Ovary (tissue), 7 donors: ENCODE measurements at regions not wholly inside any gene's neighbourhood (a gene's known extent, or its start where the extent isn't known, plus 50 kb on each side); places are given as distances from the start of the nearest gene placed in this dataset.

ENCODE experiments used
- DNase-seq, 5 donors: peaks; one replicate each; pipeline ENCODE4 v3.0.0-alpha.2; 2019 to 2020
- H3K27ac ChIP-seq, 2 donors: fragments of 200-600 bp; one replicate each; pipeline versions ENCODE4 v1.5.1 to v1.8.0; 2019 to 2022
- H3K27me3 ChIP-seq: fragments of 200-600 bp; one replicate; pipeline ENCODE4 v1.8.0; 2022
- H3K36me3 ChIP-seq: fragments of 200-600 bp; sonication (generic); one replicate; pipeline ENCODE4 v1.5.1; 2019
- H3K4me1 ChIP-seq: one replicate; pipeline ENCODE4 v1.8.1; 2013; ENCODE audit warnings: mild to moderate bottlenecking, moderate library complexity; ENCODE audit not compliant: insufficient read depth
- H3K4me3 ChIP-seq: fragments of 200-600 bp; sonication (generic); one replicate; pipeline ENCODE4 v1.5.1; 2017
- H3K9me3 ChIP-seq, 2 donors: fragments of 200-600 bp in 1 of 2; sonication (generic) in 1 of 2; one replicate each; pipeline versions ENCODE4 v1.5.1 to v1.8.1; 2013 to 2019; ENCODE audit warnings: mild to moderate bottlenecking in 1 of 2, moderate library complexity in 1 of 2
- EP300 ChIP-seq: sonication (generic); formaldehyde crosslinking; IDR thresholded peaks from one replicate; pipeline ENCODE4 v1.6.1; 2017; ENCODE audit warnings: antibody characterized with exemption
- POLR2A ChIP-seq: fragments of 450-650 bp; IDR thresholded peaks from one replicate; pipeline ENCODE4 v1.6.1; 2017; ENCODE audit warnings: antibody characterized with exemption, mild to moderate bottlenecking, moderate library complexity
- WGBS, 3 donors: extraction: QIAGEN DNeasy Blood & Tissue Kit in 1 of 3; methylation state at CpG; one replicate each; pipeline versions ENCODE4 v1.1.5 to v1.1.7; 2013 to 2017; 5-methylcytosine and 5-hydroxymethylcytosine counted together
- intact Hi-C, 4 donors: fragments of 100-400 bp; cut with DNase I; formaldehyde crosslinking; loops; one replicate each; pipeline versions ENCODE4 v1.11.0 to v1.15.1; 2022 to 2023
- TF ChIP-seq, protein P1 (sequence below), 3 donors: fragments of 450-650 bp in 2 of 3; fragments of 200-600 bp in 1 of 3; IDR thresholded peaks; one replicate each; pipeline versions ENCODE4 v1.5.1 to v1.8.0; 2016 to 2022; ENCODE audit warnings: antibody characterized with exemption in 3 of 3, mild to moderate bottlenecking in 1 of 3
- donor health status: DM: no; HTN: no; CAD: no; lungs with moderate emphysema.
- donor health status: DM: no; HTN: no; CAD: no.
- donor health status: Bipolar disorder and iron deficiency.
- donor health status: DM: no; HTN: no; CAD: no.
- donor health status: DM: yes; HTN: yes; CAD: no.

GRCh38 chr2:5364361-5364760, 327.8 kb upstream of the SOX11 start:
- Histone ChIP-seq H3K27me3 (no peaks in the 10 kb centered on the region), H3K4me1 (no peaks in the 10 kb centered on the region), H3K27ac (no peak overlapping the region), H3K4me3 (no peak overlapping the region), H3K36me3 (no peaks in the 10 kb centered on the region), H3K9me3 (no peaks in the 10 kb centered on the region)
- intact Hi-C loops: no loop called here
- TF ChIP-seq, protein P1, sequence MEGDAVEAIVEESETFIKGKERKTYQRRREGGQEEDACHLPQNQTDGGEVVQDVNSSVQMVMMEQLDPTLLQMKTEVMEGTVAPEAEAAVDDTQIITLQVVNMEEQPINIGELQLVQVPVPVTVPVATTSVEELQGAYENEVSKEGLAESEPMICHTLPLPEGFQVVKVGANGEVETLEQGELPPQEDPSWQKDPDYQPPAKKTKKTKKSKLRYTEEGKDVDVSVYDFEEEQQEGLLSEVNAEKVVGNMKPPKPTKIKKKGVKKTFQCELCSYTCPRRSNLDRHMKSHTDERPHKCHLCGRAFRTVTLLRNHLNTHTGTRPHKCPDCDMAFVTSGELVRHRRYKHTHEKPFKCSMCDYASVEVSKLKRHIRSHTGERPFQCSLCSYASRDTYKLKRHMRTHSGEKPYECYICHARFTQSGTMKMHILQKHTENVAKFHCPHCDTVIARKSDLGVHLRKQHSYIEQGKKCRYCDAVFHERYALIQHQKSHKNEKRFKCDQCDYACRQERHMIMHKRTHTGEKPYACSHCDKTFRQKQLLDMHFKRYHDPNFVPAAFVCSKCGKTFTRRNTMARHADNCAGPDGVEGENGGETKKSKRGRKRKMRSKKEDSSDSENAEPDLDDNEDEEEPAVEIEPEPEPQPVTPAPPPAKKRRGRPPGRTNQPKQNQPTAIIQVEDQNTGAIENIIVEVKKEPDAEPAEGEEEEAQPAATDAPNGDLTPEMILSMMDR (IDR thresholded peaks at IDR 0.05): no peak
- TF ChIP-seq POLR2A: no peak
- TF ChIP-seq EP300: no peak
- no peak for DNase-seq
- 91 to 95% (median 92%) methylated on average over 4 of the region's 4 CpGs for WGBS, 3 donors

GRCh38 chr2:5365871-5366461, 326.2 kb upstream of the SOX11 start:
- H3K4me1 ChIP-seq: no peaks in the 10 kb centered on the region
- no peaks in the 10 kb centered on the region for H3K9me3 ChIP-seq
- DNase-seq: peak; percentile 21 to 70 (median 24)
- intact Hi-C loops: no loop called here
- 10 to 23% (median 18%) methylated on average over 20 of the region's 20 CpGs for WGBS, 3 donors
- TF ChIP-seq, protein P1 (IDR thresholded peaks at IDR 0.05): peak in 1 of 3 donors; percentile 26
- no peak for TF ChIP-seq EP300
- no peaks in the 10 kb centered on the region for H3K36me3 ChIP-seq
- H3K27me3 ChIP-seq: no peaks in the 10 kb centered on the region
- no peak overlapping the region for H3K4me3 ChIP-seq
- H3K27ac ChIP-seq: no peak overlapping the region

- Histone ChIP-seq H3K9me3 (no peaks in the 10 kb centered on the region), H3K4me3 (no peak overlapping the region), H3K4me1 (no peaks in the 10 kb centered on the region), H3K27me3 (no peaks in the 10 kb centered on the region), H3K27ac (no peak overlapping the region), H3K36me3 (no peaks in the 10 kb centered on the region)
- intact Hi-C loops: no loop called here
- TF ChIP-seq, protein P1 (IDR thresholded peaks at IDR 0.05): no peak
- TF ChIP-seq EP300 (no peak), POLR2A (no peak)
- WGBS, 3 donors: 94 to 97% (median 96%) methylated on average over 6 of the region's 6 CpGs
- no peak for DNase-seq
Measured at GRCh38 chr2:5367321-5367720, 324.9 kb upstream of the SOX11 start.

GRCh38 chr2:5368263-5368662, 323.9 kb upstream of the SOX11 start:
- DNase-seq: no peak
- Histone ChIP-seq H3K4me3 (no peak overlapping the region), H3K4me1 (no peaks in the 10 kb centered on the region), H3K36me3 (no peaks in the 10 kb centered on the region), H3K27me3 (no peaks in the 10 kb centered on the region), H3K27ac (no peak overlapping the region), H3K9me3 (no peaks in the 10 kb centered on the region)
- 90 to 92% (median 91%) methylated on average over 7 of the region's 7 CpGs for WGBS, 3 donors
- intact Hi-C loops: no loop called here
- TF ChIP-seq POLR2A (no peak), EP300 (no peak)
- TF ChIP-seq, protein P1 (IDR thresholded peaks at IDR 0.05): no peak
